A673 (cell line): ENCODE measurements at regions not wholly inside any gene's neighbourhood (a gene's known extent, or its start where the extent isn't known, plus 50 kb on each side); places are given as distances from the start of the nearest gene placed in this dataset.

Experiments used
- BruUV-seq: library from RNA; stranded (reverse); fragments of 400-500 nt; replicated peaks from 2 replicates; lab custom pipeline; 2021; lab: Mats Ljungman, UMichigan
- CTCF ChIA-PET: fragments of 300-600 bp; sonication (Branson Sonifier 250); formaldehyde crosslinking; loops from one replicate; lab custom pipeline; 2022; ENCODE audit warnings: antibody characterized with exemption; lab: Charles Lee
- POLR2A ChIA-PET: fragments of 300-600 bp; sonication (Branson Sonifier 250); formaldehyde crosslinking; loops from one replicate; lab custom pipeline; 2022; ENCODE audit warnings: antibody characterized with exemption; ENCODE audit not compliant: low non-redundant PET; lab: Charles Lee
- DNase-seq: peaks from one replicate; pipeline ENCODE4 v3.0.0-alpha.2; 2015; ENCODE audit warnings: low spot score
- H3K27ac ChIP-seq: fragments of 200-600 bp; sonication (generic); 2 replicates; pipeline ENCODE4 v1.5.1; 2016; ENCODE audit warnings: mixed run types, low read depth, mild to moderate bottlenecking, mixed read lengths, antibody characterized with exemption, low read length; ENCODE audit not compliant: poor library complexity, severe bottlenecking
- H3K27me3 ChIP-seq: fragments of 200-600 bp; sonication (generic); replicated peaks from 2 replicates; pipeline ENCODE4 v1.6.1; 2017; ENCODE audit warnings: mixed run types, low read depth, mild to moderate bottlenecking, mixed read lengths, antibody characterized with exemption, low read length; ENCODE audit not compliant: insufficient read depth, poor library complexity
- H3K36me3 ChIP-seq: fragments of 200-600 bp; sonication (generic); 2 replicates; pipeline ENCODE4 v1.6.1; 2016; ENCODE audit warnings: mixed run types, mild to moderate bottlenecking, mixed read lengths, antibody characterized with exemption, low read length; ENCODE audit not compliant: insufficient read depth, poor library complexity, severe bottlenecking
- H3K4me1 ChIP-seq: fragments of 200-600 bp; sonication (generic); 2 replicates; pipeline ENCODE4 v1.6.1; 2017; ENCODE audit warnings: mixed run types, mild to moderate bottlenecking, mixed read lengths, antibody characterized with exemption, low read length; ENCODE audit not compliant: insufficient read depth, poor library complexity, severe bottlenecking
- H3K4me3 ChIP-seq: fragments of 200-600 bp; sonication (generic); 2 replicates; pipeline ENCODE4 v1.5.1; 2016; ENCODE audit warnings: low read depth, mixed run types, mild to moderate bottlenecking, mixed read lengths, low read length; ENCODE audit not compliant: poor library complexity, severe bottlenecking
- H3K9me3 ChIP-seq: fragments of 200-600 bp; sonication (generic); 2 replicates; pipeline ENCODE4 v1.6.1; 2016; ENCODE audit warnings: mixed run types, low read depth, mild to moderate bottlenecking, mixed read lengths, antibody characterized with exemption, low read length; ENCODE audit not compliant: poor library complexity, severe bottlenecking
- EZH2 ChIP-seq: fragments of 200-600 bp; sonication (generic); IDR thresholded peaks from 2 replicates; pipeline ENCODE4 v1.6.1; 2017; ENCODE audit warnings: borderline replicate concordance, low read depth, mild to moderate bottlenecking, mixed read lengths, antibody characterized with exemption, low read length; ENCODE audit not compliant: poor library complexity, severe bottlenecking
- intact Hi-C: fragments of 100-400 bp; cut with micrococcal nuclease; formaldehyde crosslinking; loops from one replicate; pipeline ENCODE4 v1.10.0; 2022; ENCODE audit not compliant: unreplicated experiment
- TF ChIP-seq, protein P1 (sequence below): fragments of 300-800, 200-600 bp; sonication (generic); conservative IDR thresholded peaks from 2 replicates; pipeline ENCODE4 v1.5.1; 2017; ENCODE audit warnings: low read depth, mild to moderate bottlenecking, antibody characterized with exemption, low read length, moderate library complexity, mixed read lengths

- CTCF ChIA-PET: no interaction called here
- POLR2A ChIA-PET: no interaction called here
- H3K27ac ChIP-seq: no peak overlapping the region
- DNase-seq: no peak
- no peak overlapping the region for H3K4me3 ChIP-seq
- intact Hi-C loops: no loop called here
- H3K4me1 ChIP-seq: peaks cover 15% of the 10 kb centered on the region
- no peak for TF ChIP-seq EZH2
- TF ChIP-seq, protein P1, sequence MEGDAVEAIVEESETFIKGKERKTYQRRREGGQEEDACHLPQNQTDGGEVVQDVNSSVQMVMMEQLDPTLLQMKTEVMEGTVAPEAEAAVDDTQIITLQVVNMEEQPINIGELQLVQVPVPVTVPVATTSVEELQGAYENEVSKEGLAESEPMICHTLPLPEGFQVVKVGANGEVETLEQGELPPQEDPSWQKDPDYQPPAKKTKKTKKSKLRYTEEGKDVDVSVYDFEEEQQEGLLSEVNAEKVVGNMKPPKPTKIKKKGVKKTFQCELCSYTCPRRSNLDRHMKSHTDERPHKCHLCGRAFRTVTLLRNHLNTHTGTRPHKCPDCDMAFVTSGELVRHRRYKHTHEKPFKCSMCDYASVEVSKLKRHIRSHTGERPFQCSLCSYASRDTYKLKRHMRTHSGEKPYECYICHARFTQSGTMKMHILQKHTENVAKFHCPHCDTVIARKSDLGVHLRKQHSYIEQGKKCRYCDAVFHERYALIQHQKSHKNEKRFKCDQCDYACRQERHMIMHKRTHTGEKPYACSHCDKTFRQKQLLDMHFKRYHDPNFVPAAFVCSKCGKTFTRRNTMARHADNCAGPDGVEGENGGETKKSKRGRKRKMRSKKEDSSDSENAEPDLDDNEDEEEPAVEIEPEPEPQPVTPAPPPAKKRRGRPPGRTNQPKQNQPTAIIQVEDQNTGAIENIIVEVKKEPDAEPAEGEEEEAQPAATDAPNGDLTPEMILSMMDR: no peak
- H3K27me3 ChIP-seq: no peaks in the 10 kb centered on the region
- no TSS peak for BruUV-seq
- no peaks in the 10 kb centered on the region for H3K36me3 ChIP-seq
- peaks cover 10% of the 10 kb centered on the region for H3K9me3 ChIP-seq
Observed at GRCh38 chr1:90344963-90345730, 350.2 kb downstream of the ZNF326 start.

DNA sequence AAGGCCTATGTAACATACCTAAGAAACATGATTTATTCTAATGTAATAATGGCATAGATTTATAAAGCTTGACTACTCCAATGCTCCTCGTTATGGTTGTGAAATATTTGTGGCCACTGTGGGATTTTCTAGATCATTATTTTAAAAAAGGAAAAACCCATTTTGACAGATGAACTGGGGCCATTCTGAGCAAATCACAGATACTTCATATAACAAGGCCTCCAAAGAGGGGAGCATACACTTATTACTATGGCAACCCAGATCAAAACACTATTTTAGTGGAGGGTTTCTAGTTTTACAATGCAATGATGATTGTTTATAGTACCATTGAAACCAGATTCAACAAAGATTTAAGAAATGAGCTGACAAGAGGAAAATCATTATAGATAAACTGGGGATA, 346.6 kb downstream of the ZNF326 start:
- Histone ChIP-seq H3K27me3 (no peaks in the 10 kb centered on the region), H3K9me3 (no peaks in the 10 kb centered on the region), H3K4me1 (peaks cover 24% of the 10 kb centered on the region), H3K27ac (no peak overlapping the region), H3K4me3 (no peak overlapping the region), H3K36me3 (no peaks in the 10 kb centered on the region)
- intact Hi-C loops: no loop called here
- no peak for TF ChIP-seq EZH2
- TF ChIP-seq, protein P1: no peak
- DNase-seq: no peak
- CTCF ChIA-PET: no interaction called here
- POLR2A ChIA-PET: no interaction called here
- BruUV-seq: no TSS peak

DNA sequence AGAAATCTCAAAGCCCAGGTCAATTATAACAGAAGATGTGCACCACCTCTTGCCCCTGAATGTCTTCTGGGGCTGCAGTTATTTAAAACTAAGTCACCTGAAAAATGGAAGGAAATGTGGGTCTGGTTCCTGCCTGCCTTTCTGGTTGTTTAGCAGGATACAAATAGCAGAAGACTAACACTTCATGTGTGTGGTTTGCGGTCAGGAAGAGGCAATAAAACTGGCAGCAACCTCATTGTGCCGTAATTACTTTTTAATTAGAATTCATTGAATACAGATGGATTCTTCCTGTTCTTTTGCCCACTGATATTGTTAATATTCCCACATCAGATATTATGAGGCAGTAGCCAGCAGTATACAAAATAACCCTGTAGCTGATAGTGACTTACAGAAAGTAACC, 345.7 kb downstream of the ZNF326 start:
- CTCF ChIA-PET: no interaction called here
- Histone ChIP-seq H3K4me3 (no peak overlapping the region), H3K36me3 (no peaks in the 10 kb centered on the region), H3K4me1 (peaks cover 24% of the 10 kb centered on the region), H3K27ac (peak overlapping the region; percentile 38), H3K9me3 (no peaks in the 10 kb centered on the region), H3K27me3 (no peaks in the 10 kb centered on the region)
- TF ChIP-seq, protein P1: no peak
- no peak for TF ChIP-seq EZH2
- POLR2A ChIA-PET: no interaction called here
- DNase-seq: peak; percentile 77
- intact Hi-C loops: no loop called here
- no TSS peak for BruUV-seq
